ENCODE measurements at regions not wholly inside any gene's neighbourhood (a gene's known extent, or its start where the extent isn't known, plus 50 kb on each side); places are given as distances from the start of the nearest gene placed in this dataset.
"Not testable (repeated sequence)": the region's sequence is repeated elsewhere in the genome, so short reads cannot be mapped to it uniquely, and the experiment has no call there.

- TF ChIP-seq CTCF, POLR2AphosphoS5 (IDR thresholded peaks at IDR 0.05): not testable (repeated sequence)
These were observed 105.8 kb downstream of the FAM217A start for GRCh38 chr6:3973152-3973551.
